DMS153 treated with DMSO at 0.1 percent for 48 hours (cell line): ENCODE measurements at regions not wholly inside any gene's neighbourhood (a gene's known extent, or its start where the extent isn't known, plus 50 kb on each side); places are given as distances from the start of the nearest gene placed in this dataset.
"Not testable (repeated sequence)": the region's sequence is repeated elsewhere in the genome, so short reads cannot be mapped to it uniquely, and the experiment has no call there.

ENCODE experiments used
- DNase-seq: peaks from one replicate; lab custom pipeline; 2025; ENCODE audit not compliant: unreplicated experiment; lab: John Stamatoyannopoulos, UW

DNA sequence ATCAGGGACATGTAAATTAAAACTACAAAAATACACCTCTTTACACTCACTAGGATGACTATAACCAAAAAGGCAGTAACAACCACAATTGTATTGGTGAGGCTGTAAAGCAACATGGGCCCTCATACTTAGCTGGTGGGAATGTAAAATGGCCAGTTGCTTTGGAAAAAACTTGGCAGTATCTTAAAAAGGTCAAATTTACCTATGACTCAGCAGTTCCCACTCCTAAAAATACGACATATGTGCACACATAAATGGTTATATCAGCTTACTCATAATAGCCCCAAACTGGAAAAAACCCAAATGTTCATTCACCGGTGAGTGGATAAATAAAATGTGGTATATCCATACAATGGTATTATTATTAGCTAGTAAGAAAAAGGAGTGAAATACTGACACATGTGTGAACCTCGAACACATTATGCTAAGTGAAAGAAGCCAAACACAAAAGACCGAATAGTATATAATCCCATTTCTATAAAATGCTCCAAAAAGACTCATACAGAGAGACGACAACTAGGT lies 391.4 kb downstream of the NPIPA8 start:
- DNase-seq = no peak

DNA sequence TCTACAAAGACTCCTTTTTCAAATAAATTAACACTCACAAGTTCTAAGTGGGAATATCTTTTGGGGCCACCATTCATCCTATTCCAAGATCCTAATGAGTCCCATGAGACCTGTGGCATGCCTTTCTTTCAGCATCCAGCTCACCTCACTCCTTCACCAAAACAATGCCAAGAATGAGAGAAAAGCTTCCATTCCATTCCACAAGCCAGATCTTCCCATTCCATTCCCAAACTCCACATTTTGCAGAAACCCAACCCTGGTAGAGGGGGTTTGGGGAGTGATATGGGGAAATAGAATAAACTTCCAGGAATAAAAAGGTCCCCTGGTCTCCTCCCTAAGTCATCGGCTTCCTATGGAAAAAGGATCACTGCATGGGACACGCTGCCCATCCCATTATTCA lies 392.2 kb downstream of the NPIPA8 start:
- DNase-seq = no peak

DNA sequence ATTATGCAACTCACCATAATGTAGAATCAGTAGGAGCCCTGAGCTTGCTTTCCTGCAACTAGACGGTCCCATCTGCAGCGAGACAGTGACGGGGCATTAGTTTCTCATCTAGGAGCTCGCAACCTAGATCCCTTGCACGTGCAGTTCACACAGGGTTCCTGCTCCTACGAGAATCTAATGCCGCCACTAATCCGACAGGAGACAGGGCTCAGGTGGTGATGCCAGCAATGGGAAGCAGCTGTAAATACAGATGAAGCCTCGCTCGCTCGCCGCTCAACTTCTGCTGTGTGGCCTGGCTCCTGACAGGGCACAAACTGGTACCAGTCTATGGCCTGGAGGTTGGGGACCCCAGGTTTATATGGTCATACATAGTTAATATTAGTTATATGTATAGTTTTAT lies 394.5 kb downstream of the NPIPA8 start:
- no peak for DNase-seq

GRCh38 chr16:17940584-17941364 lies 395.8 kb downstream of the NPIPA8 start:
- no peak for DNase-seq

- no peak for DNase-seq
These were observed 396.8 kb downstream of the NPIPA8 start for GRCh38 chr16:17939723-17940122.

DNA sequence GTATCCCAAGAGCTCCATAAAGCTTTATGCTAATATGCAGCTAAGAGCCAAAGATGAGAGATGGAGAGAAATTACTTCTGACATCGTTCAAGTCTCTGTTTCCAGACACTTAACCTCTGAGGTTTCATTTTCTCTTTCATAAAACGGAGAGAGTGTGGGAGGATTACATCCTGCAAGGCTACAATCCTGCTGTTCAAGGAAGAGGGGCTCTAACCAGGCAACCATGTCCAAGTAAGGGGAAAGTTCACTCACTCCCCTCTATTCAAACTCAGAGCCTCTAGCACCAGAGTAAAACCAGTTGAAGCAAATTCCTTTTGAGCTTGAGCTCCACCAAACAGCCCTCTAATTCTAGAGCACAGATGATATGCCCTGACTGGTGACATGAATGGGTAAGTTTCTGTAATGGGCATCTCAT lies 397.4 kb downstream of the NPIPA8 start:
- DNase-seq = no peak

DNA sequence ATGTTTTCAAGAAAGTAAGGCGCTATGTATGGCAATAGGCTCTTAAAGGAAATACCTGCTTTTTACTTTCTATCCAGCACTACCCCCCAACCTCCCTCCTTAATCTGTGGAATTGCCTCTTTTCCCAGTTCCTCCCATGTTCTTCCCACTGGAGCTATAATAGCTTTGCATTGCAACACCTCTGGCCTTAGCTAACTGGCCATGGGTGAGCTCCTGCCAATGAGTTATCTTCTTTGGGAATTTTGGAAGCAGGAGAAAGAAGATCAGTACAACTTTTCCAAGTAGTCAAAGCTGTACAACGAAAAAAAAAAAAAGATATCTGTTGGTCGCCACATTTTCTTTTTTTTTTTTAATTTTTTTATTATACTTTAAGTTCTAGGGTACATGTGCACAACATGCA lies 398.0 kb downstream of the NPIPA8 start:
- no peak for DNase-seq

DNA sequence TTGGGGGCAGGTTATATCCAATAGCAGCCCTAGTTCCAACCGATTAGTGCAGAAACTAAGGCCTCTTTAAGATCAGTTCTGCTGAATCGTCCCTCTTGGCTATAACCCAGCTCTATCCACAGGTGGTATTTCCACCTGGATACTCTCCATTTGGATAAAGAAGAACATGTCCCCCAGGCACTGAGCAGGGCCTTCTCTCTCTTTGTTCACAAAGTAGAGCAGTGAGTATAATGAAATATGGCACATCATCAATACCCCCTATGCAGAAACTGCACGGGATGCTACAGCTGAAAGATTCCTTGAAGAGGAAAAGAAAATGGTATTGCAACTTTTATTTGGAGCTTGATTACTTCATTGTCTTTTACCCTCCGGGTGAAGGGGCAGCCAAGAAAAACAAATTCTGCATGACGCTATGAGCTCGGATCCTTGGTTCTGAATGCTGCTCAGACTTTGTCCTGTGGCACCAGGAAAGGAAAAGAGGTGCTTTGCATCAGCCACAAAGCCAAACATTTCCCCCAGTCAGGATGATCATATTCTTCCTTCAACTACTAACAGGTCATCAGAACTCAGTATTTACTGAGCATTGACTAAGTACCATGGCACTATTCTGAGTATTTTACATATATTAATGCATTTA lies 399.7 kb downstream of the NPIPA8 start:
- no peak for DNase-seq

- no peak for DNase-seq
These were observed 406.3 kb downstream of the NPIPA8 start for GRCh38 chr16:17930280-17930679.

DNA sequence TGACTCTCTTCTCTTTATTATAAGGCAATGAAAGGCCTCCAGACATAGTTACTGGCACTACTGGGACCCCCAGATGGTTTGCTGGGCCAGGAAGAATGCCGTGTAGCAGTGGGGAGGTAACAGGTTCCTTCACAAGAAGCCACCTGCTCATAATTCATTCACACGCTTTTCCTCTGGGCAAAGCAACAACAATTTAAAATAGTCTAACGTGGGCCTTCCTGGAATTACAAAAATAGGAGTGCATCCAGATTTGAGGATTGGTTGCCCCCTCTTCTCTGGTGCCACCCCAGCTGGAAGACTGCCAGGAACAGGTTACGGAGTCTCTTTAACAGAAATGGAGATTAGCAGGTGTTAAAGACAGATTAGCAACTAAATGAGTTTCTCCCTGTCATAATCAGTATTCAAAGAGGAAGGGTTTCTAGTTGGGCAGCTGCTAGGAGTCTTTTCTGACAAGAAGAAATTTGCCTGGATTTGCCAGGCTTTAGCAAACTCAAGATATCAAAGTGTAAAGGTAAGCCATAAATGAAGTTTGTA lies 409.6 kb downstream of the NPIPA8 start:
- DNase-seq = no peak

GRCh38 chr16:17926461-17926860 lies 410.1 kb downstream of the NPIPA8 start:
- DNase-seq = no peak

GRCh38 chr16:17925761-17926160 lies 410.8 kb downstream of the NPIPA8 start:
- no peak for DNase-seq

GRCh38 chr16:17921357-17921978 lies 415.1 kb downstream of the NPIPA8 start:
- no peak for DNase-seq

GRCh38 chr16:17917316-17918019 lies 419.1 kb downstream of the NPIPA8 start:
- DNase-seq = no peak

DNA sequence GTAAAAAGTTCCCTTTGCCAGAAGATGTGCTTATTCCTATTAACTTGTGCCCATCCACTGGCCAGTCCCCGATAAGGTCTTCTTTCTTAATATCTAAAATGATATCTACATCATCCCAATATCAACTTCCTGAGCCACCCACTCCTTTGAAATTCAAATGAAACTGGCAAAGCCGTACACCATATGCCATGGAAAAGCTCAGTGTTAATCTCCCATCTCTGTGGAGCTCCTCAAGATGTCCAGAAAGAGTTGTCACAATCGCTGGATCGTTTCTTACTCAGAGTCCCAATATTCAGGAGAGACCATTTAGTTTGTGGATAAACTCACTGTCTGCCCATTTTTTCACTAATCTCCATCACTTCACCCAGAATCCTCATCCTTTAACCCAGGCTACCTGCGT lies 420.7 kb downstream of the NPIPA8 start:
- no peak for DNase-seq

GRCh38 chr16:17914168-17914567 lies 422.4 kb downstream of the NPIPA8 start:
- no peak for DNase-seq

GRCh38 chr16:17911578-17911977 lies 425.0 kb downstream of the NPIPA8 start:
- not testable (repeated sequence) for DNase-seq

GRCh38 chr16:17906626-17907025 lies 429.9 kb downstream of the NPIPA8 start:
- DNase-seq = not testable (repeated sequence)

GRCh38 chr16:17901309-17901708 lies 430.5 kb upstream of the XYLT1 start:
- DNase-seq = no peak

DNA sequence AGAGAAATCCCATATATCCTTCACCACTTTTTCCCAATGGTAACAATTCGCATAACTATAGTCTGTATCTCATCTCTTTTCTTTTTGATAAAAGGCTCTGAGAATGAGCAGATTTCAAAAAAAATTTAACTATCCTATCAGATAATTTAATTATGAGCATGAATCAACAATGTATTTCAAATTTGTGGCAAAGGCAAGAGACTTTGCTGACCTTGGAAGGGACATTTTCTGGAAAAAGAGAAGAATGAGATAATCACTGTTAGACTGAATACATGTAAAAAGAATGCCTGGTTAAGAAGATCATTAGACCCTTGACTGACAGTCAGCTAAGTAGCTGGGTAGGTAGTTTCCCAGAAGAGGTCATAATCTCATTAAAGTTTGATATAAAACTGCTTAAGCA lies 428.4 kb upstream of the XYLT1 start:
- no peak for DNase-seq

DNA sequence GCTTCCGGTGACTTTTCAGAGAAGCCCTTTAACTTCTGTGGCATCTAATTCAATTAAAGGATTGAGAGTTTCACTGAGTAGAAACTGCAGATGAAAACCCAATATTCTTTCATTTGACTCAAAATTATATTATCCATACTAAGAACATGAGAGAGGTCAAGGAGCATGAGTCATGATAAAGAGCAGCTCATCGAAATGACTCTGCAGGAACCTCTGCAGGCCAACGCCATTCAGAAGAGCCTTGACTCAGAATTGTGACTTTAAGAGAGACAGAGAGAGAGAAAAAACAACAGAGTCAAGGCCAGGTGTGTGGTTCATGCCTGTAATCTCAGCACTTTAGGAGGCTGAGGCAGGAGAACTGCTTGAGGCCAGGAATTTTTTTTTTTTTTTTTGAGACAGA lies 417.2 kb upstream of the XYLT1 start:
- DNase-seq = no peak
